ENCODE measurements at regions not wholly inside any gene's neighbourhood (a gene's known extent, or its start where the extent isn't known, plus 50 kb on each side); places are given as distances from the start of the nearest gene placed in this dataset.

DNA sequence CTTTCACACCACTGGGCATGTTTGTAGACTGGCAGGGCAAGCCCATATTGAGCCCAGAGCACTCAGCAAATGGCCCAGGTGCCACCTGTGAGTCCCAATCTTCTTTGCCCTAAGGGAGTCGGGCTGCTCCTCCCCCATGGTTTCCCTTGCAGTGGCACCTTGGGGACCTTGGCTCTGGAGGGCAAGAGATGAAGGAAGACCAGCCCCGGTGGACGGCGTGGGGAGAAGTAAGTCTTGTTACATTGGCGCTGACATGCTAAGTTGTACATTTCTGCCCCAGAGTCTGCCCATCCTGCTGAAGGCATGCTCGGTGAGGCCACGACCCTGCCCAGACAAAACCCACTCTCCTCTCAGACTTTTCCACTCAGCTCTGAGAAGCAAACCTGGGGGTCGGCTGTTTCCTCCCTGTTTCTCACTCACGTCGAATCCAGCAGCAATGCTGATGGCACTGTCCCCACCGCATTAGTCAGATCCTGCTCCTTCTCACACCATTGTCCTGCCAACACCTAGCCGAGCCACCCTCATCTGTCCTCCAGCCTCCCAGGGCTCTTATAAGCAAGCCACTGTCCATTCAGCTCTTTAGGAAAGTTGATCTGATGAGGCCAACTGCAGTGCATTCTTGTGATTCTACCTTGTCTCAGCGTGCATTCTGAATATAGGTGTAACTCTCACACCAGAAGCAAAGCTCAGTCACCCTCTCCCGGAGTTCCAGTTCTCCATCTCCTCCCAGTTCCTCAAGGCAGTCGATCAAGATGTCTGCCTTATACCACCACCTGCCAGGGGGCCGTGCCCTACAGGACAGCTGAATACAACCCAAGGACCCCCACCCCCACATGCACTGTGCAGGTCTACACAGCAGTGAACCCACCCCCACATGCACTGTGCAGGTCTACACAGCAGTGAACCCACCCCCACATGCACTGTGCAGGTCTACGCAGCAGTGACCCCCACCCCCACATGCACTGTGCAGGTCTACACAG, 827.1 kb downstream of the TBC1D22A start:
- no peak for DNase-seq (ENCODE audit: low read depth)

DNA sequence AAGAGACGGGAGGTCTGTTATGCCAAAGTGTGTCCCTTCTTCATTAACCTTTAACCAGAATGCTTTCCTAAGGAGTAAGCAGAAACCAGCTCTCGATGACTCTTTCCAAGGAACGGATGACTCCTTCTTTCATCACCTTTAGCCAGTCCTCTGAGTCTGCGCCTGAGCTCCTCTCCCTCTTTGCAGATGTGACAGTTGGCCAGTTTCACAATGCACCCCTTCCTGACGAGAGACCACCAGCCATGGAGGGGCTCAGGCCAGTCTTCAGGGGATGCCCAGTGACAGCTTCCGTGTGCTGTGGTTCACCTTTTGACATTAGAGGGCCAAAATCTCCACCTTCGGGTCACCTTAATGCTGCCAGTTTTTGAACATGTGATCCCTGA, 826.1 kb downstream of the TBC1D22A start:
- no peak for DNase-seq (ENCODE audit: low read depth)

DNA sequence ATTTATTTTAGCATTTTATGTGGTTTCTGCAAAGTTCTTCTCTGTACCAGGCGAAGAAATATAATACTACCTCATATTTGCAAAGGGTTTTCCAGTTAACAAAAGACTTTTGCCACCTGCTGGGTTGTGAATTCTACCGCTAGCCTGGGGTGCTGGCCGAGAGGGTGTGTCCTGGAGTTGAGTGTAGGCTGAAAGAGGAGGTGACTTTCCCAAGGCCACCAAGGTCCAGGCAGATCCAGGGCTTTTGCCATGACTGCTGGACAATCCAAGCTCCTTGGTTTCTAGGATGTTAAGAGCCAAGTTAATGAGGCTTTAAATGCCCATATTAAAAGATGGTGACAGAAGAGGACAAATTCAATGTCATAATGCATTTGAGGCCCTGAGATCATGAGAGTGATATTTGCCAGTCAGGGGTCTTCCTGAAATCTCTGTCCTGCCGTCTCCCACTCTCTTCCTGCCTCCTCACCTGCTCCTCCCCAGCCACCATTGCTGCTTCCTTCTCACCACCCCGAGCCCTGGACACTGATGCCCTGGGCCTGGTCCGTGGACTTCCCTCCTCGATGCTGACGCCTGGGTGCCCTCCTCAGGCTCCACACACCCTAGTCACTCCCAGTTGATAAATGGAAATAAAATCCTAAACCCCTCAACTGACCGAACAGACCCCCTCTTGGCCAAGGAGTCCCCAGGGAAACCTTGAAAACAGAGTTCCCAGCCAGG, 825.6 kb downstream of the TBC1D22A start:
- DNase-seq (ENCODE audit: low read depth): no peak

DNA sequence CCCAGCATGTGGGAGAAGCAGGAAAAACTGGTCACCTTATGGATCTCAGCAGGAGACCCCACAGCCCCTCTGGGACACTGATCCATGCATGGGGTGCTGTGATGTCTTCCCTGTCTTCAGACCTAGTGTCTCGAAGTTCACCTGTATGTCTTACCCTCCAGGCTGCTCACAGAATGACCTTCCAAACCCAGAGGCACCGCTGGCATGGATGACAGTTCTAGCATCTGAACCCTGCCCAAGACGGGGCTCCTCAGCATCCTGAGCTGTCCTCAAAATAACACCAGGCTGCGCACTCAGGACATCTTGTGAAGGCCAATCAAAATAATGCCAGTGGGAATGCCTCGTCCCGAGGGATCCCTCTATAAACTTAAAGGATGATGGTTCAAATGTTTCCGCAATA, 824.9 kb downstream of the TBC1D22A start:
- DNase-seq (ENCODE audit: low read depth): no peak

DNA sequence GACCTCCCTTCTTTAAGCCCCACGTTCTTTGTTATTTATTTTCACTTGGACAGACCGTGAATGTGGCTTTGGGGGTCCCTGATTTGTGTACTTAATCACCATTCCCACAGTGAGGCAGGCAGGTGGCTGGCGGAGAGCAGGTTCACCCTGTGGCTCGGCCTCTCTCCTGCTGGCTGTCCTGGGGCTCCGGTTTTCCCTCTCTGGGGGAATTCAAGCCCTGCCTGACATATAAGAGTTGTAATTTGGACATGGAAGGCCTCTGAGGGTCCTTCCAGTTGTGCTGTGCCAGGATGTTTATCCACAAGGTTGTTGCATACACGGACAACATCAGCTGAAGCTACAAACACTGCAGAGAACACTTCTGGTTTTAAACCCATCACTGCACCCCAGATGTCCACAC, 824.5 kb downstream of the TBC1D22A start:
- DNase-seq (ENCODE audit: low read depth): no peak

DNA sequence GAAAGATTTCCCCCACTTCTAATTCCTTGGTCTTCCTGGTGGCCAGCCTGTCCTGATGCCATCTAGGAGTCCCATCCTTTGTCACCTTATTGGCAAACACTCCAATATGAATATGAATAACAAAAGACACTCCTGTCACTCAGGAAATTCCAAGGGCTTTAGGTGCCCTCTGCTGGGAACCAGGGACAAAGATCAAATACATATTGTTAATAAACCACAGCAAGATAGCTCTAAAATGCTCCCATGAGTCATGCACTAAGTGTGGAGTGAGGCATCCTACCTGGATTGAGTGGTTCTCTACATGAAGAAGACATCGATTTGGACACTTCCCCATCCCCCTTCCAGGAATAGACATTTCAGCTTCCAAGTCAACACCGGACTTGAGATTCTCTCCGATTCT, 823.6 kb downstream of the TBC1D22A start:
- no peak for DNase-seq (ENCODE audit: low read depth)

DNA sequence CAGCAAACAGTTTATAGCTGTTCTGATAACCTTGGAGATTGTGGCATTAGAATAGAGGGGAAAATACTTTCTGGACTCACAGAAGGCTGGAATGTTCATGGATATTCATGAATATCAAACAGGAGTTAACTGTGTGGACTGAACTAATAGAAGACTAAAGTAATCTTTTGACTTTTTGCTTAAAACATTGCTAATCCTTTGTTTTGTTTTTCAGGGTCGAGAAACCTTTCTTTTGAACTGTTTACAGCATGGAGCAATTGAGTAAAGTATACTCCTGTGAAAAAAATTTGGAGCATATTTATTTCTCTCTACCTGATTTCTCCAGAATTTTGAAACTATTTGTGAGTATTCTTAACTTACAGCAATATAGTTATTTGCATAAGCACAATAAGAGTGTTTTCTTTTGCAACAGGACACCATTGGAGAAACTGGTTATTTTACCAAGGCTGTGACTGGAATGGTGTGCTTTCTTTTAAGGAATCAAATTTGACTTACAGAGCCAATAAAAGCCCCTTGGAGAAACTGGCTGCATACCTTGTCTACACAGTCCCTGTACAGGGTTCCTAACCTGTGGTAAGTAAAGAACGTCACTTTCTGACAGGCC, 821.6 kb downstream of the TBC1D22A start:
- no peak for DNase-seq (ENCODE audit: low read depth)

DNA sequence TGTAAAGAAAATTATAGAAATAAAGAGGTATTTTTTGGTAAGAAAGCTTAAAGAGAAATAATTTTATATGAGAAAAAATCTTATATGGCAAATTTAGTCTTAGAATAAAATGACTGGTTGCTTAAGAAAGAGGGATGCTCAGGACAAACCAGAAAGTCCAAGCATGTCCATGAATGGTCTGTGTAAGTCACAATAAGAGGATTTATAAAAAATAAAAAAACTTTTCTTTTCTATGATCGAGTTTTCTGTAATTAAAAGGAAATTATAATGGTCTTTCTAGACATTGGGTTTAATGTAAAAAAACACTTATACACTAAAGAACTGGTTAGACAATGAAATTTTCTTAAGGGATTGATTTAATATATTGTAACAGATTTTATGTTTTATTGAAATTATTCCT, 819.6 kb downstream of the TBC1D22A start:
- no peak for DNase-seq (ENCODE audit: low read depth)

DNA sequence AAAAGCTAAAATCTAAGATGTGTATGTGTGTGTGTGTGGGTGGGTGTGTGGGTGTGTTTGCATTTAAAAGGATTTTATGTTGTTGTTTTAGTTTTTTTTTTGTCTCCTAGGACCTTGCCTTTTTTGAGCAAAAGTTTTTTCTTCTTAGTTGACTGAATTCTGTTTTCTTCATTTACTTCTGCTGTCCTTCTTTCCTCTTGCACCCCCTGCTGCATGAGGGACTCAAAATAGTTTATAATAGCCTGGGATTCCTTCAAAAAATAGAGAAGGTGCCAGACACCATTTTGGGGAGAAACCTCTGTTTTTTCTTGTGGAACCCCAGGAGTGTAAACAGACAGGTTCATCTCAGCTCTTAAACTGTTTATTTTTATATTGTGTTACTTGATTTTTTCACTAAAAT, 817.7 kb downstream of the TBC1D22A start:
- no peak for DNase-seq (ENCODE audit: low read depth)

DNA sequence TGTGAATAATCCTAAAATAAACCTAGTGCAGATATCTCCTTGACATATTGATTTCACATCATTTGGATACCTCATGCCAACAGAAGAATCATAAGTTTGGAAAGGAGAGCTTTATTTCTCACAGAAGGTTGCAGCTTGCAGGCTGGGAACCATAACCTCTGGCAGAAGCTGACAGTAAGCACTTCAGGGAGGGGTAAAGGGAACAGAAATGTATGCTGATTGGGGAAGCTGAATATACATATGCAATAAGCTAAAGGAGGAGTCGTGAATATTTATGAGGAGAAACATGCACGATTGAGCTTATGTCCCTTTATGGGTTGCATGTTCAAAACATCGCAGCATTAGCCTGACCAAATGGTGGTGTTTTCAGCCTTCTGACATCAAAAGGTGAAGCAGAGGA, 814.5 kb downstream of the TBC1D22A start:
- DNase-seq (ENCODE audit: low read depth): no peak

DNA sequence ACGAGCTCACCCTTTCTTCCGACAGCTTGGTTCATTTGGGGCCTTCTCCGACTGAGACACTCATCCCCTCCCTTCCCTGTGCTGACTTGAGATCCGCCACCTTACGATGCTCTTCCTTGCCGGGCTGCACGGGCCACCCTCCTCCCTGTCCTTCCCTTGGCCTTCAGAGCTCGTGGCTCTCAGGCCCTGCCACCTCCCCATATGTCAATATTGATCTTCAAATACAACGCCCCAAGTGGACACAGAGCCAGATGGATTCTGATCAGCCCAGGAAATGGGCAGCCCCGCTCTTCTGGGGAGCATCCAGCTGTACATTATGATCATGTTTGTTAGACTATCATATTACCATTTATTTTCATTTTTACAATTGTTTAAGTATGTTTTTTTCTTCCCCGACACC, 812.8 kb downstream of the TBC1D22A start:
- no peak for DNase-seq (ENCODE audit: low read depth)

DNA sequence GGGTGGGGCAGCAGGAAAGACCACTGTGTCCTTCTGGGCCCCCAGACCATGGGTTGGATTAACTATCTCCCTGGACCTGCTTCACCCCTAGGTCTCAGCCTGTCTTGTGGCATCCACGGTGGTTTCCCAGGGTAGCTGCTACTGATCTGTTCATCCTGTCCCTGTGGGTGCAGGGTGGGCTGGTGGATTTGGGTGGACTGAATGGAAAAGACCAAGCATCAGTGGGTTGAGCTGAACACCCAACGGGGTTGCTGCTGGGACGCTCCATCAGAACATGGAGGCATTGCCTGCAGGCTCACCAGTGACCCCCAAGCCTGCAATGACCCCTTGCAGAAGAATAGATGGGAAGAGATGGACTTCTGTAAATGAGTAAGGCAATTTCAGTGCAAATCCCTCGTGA, 812.1 kb downstream of the TBC1D22A start:
- no peak for DNase-seq (ENCODE audit: low read depth)

DNA sequence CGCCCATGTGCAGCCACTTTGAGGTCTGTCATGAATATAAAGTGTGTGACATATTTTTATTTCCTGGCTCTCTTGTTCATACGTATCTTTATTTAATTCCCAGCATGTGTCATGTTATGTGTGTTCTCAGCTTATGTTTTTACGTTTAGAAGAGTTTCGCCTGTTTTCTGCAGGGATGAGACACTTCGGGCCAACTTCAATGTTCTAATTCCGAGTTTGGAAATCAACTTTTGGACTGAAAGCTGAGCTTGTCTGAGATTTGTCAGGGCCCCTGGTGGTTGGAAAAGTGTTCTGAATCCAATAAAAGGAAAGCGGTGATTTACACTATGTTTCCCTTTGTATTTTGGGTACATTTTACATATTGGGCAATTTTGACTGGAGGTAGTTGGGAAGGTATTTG, 810.7 kb downstream of the TBC1D22A start:
- DNase-seq (ENCODE audit: low read depth): no peak

DNA sequence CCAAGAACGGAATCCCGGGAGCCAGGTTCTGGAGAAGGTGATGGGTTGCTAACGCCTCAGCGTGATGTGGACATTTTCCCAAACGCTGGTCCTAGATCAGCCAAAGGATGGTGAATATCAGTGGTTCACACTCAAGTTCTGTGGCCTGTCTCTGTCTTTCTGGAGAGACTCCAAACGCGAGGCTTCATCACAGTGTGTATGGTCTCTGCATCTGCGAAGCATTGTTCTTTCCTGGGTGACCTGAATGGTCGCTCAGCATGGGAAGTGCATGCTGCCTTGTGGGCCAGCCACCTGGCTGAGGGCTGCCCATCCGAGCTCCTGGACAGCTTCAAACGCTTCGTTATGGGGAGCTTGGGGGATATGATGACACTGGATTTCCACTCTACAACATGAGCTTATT, 810.0 kb downstream of the TBC1D22A start:
- DNase-seq (ENCODE audit: low read depth): no peak

DNA sequence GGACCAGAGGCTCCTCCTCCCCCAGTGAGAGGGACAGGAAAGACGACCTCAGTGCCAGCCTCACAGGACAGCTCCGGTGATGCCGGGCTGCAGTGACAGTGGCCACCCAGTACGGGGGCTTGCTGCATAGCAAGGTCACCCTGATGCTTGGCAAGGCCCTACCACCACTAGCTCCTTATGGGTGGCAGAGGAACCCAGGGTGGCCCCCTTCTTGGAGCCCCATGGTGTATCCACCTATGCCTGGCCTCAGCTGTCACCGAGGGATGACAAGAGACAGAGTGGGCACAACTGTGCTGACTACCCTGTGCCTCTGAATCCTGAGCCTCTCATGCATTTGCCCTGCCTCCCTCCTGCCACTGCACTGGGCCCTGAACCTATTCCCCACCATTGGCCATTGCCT, 809.2 kb downstream of the TBC1D22A start:
- DNase-seq (ENCODE audit: low read depth): no peak

DNA sequence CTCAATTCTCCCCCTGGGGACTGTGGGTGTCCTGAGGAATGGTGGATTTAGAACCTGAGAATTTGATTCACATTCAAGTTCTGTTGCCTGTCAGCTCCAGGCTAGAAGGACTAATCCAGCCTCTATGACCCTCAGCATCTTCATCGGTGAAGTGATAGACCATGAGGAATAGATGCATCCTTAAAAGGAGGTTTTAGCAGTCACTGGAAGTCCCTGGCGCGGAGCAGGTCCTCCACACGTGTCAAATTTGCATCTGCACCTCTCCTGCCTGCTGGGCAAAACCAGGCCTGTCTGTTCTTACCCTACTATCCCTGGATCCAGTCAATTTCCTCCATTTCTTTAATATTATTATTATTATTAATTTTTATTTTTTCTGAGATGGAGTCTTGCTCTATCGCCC, 808.4 kb downstream of the TBC1D22A start:
- no peak for DNase-seq (ENCODE audit: low read depth)

DNA sequence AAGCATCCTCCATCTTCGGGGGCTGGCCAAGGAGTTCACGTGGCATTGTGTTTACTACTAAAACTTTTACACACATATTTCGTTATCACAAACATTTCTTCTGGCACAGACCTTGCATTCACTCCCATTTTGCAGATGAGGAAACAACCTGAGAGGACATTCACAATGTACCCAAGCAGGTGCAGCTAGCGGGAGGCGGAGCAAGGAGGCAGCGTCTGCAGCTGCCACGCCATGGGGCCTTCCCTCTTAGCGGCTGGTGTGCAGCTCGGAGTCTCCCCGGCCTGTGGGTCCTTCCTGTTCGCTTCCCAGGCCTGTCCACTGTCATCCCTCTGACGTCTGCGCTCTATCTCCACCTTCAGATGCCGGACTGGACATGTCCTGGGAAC, 807.8 kb downstream of the TBC1D22A start:
- DNase-seq (ENCODE audit: low read depth): no peak

DNA sequence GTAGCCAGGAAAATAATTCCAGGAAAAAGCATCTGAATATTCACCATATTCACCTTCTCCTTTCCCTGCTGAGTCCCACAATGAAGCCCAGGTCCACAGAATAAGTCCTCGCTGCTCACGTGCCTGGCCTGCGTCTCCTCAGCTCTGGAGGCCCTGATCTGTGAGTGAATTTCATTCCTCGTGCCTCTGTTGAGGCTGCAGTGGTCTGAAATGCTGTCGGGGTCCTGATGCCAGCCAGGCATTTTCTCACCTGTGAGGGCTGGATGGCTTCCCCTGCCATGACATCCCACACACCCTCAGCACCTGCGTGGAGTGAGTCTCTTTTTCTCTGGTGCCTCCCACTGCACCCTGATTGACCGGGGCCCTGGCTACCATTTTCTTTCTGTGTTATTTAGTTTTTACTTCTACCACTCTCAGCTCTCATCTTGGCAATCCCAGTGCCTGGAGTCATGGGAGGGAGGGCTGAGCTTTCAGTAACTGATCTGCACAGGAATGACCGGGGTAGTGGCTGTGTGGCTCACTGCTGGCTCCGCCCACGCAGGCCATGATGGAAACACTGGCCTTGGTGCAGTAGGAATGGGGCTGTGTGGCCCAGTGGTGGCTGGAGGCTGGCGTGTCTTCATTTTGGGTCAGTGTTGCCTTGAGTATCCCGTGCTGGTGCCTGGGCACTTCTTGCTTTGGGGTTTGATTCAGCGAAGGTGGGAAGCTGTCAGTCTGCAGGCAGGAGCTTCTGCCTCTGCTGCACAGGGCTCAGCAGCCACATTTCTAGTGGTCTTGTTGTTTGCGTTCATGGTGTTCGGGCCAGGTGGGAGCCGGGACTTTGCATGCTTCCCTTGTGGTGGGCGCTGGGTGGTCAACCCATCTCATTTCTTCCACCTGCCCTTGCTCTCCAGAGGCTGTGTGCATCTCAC, 807.2 kb downstream of the TBC1D22A start:
- no peak for DNase-seq (ENCODE audit: low read depth)

DNA sequence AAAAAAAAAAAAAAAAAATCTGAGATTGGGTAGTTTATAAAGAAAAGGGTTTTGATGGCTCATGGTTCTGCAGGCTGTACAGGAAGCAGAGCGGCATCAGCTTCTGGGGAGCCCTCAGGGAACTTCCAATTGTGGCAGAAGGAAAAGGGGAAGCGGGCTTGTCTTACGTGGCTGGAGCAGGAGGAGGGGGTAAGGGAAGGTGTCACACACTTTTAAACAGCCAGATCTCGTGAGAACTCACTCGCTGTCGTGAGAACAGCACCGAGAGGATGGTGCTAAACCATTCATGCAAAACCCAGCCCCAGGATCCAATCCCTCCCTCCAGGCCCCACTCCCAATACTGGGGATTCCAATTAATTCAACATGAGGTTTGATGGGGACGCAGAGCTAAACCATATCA, 806.2 kb downstream of the TBC1D22A start:
- no peak for DNase-seq (ENCODE audit: low read depth)

DNA sequence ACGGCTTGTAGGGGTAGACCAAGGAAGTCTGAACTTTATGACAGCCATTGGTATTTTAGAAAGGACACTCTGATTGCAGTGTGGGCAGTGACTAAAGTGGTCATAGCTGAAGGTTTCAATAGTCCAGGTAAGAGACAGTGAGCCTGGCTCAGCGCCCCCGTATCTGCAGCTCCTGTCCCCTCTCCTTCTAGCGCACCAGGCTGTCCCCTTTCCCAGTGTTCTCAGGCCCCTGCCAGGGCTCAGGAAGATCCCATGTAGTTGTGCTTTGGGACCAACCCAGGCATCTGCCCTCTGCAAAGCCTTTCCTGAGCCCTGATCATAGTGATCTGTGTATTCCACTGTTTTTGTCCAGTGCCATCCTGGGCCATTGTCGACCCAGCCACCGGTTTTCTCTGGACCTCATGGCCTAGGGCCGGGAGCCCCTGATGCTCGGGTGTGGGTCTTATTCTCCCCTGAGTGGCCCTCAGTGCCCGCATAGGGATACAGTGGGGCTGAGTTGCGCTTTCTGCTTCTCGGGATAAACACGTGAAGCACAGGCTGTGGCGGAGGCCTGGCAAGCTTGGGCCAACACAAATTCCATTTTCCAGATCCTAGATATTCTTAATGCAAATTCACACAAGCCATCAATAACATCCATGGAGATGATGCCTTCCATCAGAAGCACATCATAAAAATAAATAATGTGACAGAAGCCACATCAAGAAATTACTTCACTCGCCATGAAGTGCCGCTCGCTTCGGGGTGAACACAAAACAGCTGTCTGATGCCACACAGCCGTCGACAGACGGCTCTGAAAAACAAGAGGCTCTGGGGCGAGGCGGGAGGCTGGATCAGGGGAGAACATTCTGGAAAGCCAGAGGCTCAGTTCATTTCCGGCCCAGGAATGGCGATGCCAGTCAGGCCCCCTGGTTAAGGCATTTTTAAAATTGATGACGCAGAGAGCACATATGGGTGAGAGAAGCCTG, 805.0 kb downstream of the TBC1D22A start:
- DNase-seq (ENCODE audit: low read depth): no peak

DNA sequence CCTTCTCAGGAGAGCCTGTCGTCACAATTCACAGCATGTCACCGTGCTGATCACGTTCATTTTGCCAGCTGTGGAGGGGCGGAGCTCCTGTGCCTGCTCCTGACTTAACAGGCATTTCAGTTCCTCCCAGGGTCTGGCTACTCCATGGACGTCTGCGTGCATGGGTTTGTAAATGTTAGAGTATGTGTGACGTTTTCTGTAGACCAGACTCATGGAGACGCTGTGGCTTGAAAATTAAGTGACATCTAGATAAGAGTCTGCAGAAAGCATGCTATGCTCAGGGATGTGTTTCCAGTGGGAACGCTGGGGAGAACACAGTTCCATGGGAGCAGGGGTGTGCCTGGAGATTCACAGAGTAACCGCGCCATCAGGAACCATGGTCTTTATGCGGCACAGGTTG, 804.0 kb downstream of the TBC1D22A start:
- no peak for DNase-seq (ENCODE audit: low read depth)

All from stimulated activated CD8-positive, alpha-beta memory T cell treated with anti-CD3 and anti-CD28 coated beads, Interleukin-12 subunit alpha, Interleukin-12 subunit beta, amount 100 ng/mL, for 4 hours (primary cell).